ENCODE measurements at regions not wholly inside any gene's neighbourhood (a gene's known extent, or its start where the extent isn't known, plus 50 kb on each side); places are given as distances from the start of the nearest gene placed in this dataset.

DNA sequence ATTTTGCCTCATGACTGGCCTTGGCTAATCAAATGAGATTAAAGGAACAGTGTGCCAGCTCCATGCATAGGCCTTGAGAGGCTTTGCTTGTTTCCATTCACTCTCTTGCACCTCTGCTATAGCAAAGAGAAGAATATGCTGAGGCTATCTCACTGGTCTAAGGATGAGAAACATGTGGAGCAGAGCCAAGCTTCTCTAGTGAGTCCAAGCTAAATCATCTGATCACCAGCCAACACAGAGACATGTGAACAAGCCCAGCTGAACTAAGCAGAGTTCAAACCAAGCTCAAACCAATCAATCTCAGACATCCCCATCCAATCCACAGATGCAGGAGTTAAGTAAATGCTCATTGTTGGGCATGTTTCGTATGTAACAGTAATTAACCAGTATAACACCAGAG, 69.4 kb upstream of the API5 start:
- Mint-ChIP-seq H3K4me3 (no peak overlapping the region), H3K9me3 (peaks cover 0 to 4% (median 0%) of the 10 kb centered on the region in 6 donors), H3K27me3 (ENCODE audit: low read depth in 3 of 3) (peaks cover 0 to 2% (median 0%) of the 10 kb centered on the region in 3 donors), H3K4me1 (no peaks in the 10 kb centered on the region), H3K27ac (no peak overlapping the region), H3K36me3 (no peaks in the 10 kb centered on the region)
- DNase-seq: no peak

DNA sequence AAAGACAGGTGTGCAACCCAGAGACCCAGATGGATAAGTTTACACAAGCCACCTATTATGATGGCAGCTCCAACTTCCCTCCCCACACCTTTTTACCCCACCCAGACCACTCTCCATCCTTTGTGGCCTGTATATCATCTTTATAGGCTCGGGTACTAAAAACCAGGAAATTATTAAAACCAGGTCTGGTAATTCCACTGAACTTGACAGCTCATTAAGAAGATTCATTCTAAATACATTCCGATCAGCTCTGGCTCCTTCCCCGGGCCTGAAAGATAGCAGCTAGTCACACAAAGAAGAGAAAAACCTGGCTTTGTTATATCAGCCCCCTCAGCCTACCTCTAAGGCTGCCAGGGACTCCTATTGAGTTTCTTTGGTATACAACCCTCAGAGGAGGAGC, 67.9 kb upstream of the API5 start:
- no peaks in the 10 kb centered on the region for H3K36me3 Mint-ChIP-seq
- DNase-seq: no peak
- peaks cover 0 to 1% (median 0%) of the 10 kb centered on the region in 6 donors for H3K9me3 Mint-ChIP-seq
- no peaks in the 10 kb centered on the region for H3K4me1 Mint-ChIP-seq
- no peak overlapping the region for H3K4me3 Mint-ChIP-seq
- no peak overlapping the region for H3K27ac Mint-ChIP-seq
- peaks cover 0 to 2% (median 0%) of the 10 kb centered on the region in 3 donors for H3K27me3 Mint-ChIP-seq (ENCODE audit: low read depth in 3 of 3)

DNA sequence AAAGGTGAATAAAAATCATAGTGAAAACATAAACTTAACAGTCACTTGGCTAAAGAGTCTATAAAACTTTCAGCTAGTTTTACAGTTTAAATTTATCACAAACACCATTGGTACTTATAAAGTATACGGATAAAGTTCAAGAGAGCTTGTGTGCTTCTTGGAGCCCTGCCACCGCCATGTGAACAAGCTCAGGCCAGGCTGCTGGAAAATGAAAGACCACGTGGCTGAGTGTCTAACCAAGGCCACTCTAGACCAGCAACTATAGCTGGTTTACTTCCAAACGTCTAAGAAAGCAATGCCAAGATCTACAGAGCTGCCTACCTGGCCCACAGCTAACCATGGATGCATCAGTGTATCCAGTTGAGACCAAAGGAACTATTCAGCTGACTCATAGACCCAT, 66.3 kb upstream of the API5 start:
- Mint-ChIP-seq H3K4me1 (no peaks in the 10 kb centered on the region), H3K27me3 (ENCODE audit: low read depth in 3 of 3) (peaks cover 0 to 2% (median 0%) of the 10 kb centered on the region in 3 donors), H3K36me3 (no peaks in the 10 kb centered on the region), H3K4me3 (no peak overlapping the region), H3K9me3 (peaks cover 0 to 1% (median 0%) of the 10 kb centered on the region in 6 donors), H3K27ac (no peak overlapping the region)
- DNase-seq: no peak

DNA sequence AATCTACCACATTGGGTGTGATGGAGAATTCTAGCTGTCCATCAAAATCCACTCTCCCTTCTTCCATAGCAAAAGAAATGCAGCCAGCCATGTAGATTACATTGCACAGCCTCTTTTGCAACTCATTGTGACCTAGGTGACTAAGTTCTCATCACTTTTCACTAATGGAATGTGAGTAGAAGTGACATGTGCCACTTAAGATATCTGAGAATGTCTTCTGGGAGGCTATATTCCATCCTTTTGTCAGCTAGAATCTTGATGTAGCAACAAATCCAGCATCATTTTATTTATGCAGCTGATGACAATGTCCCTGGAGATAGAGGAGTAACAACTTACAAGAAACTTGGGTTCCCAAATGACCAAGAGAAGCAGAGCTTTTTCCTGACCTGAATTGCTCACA, 61.5 kb upstream of the API5 start:
- no peak overlapping the region for H3K4me3 Mint-ChIP-seq
- H3K27me3 Mint-ChIP-seq (ENCODE audit: low read depth in 3 of 3): peaks cover 0 to 3% (median 0%) of the 10 kb centered on the region in 3 donors
- DNase-seq: no peak
- H3K9me3 Mint-ChIP-seq: peaks cover 0 to 2% (median 0%) of the 10 kb centered on the region in 6 donors
- H3K4me1 Mint-ChIP-seq: no peaks in the 10 kb centered on the region
- no peaks in the 10 kb centered on the region for H3K36me3 Mint-ChIP-seq
- no peak overlapping the region for H3K27ac Mint-ChIP-seq

DNA sequence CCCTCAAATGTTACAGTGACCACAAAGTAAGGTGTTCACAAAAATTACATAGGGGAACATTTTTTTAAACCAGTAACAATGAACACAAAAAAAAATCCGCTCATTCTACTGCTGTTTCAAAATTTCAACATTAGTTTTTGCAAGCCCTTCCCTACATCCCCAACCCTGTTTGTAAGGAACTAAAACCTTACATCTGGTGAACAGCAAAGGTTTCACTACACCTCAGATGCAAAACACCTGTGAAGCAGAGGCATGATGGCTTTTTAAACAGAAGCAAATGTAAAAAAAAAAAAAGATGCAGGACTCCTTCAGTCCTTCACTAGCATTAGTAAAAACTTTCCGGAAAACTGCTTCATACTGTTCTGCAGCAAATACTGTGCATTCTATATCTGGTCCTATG, 50.0 kb upstream of the API5 start:
- DNase-seq: no peak
- H3K9me3 Mint-ChIP-seq: peaks cover 0 to 12% (median 6%) of the 10 kb centered on the region in 6 donors
- no peak overlapping the region for H3K27ac Mint-ChIP-seq
- H3K36me3 Mint-ChIP-seq: no peaks in the 10 kb centered on the region
- no peaks in the 10 kb centered on the region for H3K4me1 Mint-ChIP-seq
- peaks cover 0 to 2% (median 2%) of the 10 kb centered on the region in 3 donors for H3K27me3 Mint-ChIP-seq (ENCODE audit: low read depth in 3 of 3)
- H3K4me3 Mint-ChIP-seq: no peak overlapping the region

Data from immature natural killer cell (primary cell).